ENCODE measurements at regions not wholly inside any gene's neighbourhood (a gene's known extent, or its start where the extent isn't known, plus 50 kb on each side); places are given as distances from the start of the nearest gene placed in this dataset.

DNA sequence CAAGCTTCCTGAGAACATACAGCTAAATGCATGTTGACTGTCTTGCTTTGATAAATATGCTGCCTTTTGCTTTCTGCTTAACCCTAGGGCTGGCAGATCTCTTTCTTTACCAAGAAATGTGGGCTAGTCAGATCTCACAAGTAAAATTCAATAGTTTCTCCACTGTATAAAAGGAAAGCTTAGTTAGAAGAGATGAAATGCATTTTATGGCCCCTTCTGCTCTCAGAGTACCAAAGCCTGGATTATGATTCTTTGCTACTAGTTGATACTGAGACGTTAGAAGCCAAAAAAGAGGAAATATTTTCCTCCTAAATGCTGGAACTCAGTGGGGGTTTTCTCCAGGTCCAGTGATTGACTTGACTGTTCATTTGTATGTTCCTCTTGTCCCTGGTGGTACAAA is 552.7 kb downstream of the SNAPC1 start:
- Histone ChIP-seq H3K4me3 (no peak overlapping the region), H3K27me3 (no peaks in the 10 kb centered on the region), H3K36me3 (no peaks in the 10 kb centered on the region), H3K9me3 (no peaks in the 10 kb centered on the region), H3K9ac (ENCODE audit: low read depth in 2 of 2, low read length in 2 of 2) (no peak overlapping the region), H3K4me1 (no peaks in the 10 kb centered on the region), H3K27ac (no peak overlapping the region)
- intact Hi-C loops (cut with DNase I): no loop called here
- DNase-seq: no peak
- TF ChIP-seq, protein P1, sequence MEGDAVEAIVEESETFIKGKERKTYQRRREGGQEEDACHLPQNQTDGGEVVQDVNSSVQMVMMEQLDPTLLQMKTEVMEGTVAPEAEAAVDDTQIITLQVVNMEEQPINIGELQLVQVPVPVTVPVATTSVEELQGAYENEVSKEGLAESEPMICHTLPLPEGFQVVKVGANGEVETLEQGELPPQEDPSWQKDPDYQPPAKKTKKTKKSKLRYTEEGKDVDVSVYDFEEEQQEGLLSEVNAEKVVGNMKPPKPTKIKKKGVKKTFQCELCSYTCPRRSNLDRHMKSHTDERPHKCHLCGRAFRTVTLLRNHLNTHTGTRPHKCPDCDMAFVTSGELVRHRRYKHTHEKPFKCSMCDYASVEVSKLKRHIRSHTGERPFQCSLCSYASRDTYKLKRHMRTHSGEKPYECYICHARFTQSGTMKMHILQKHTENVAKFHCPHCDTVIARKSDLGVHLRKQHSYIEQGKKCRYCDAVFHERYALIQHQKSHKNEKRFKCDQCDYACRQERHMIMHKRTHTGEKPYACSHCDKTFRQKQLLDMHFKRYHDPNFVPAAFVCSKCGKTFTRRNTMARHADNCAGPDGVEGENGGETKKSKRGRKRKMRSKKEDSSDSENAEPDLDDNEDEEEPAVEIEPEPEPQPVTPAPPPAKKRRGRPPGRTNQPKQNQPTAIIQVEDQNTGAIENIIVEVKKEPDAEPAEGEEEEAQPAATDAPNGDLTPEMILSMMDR (IDR thresholded peaks at IDR 0.05): no peak

DNA sequence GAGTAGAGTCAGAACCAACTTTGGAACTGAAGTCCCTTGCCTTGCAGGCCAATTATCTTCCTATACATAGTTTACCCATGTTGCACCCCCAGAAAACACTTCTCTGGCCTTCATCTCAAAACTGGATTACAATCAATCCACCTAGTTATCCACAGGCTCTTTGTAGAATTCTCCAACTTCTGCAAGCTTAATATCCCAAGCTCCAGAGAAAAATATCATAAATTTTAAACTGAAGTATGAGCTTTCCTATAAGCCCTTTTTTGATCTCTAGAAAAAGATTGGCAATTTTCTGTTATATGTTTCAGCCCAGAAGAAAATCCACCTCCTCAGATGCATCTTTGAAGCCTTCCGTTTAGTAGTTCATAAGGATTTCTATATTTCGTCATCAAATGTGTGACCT is 553.4 kb downstream of the SNAPC1 start:
- TF ChIP-seq, protein P1 (IDR thresholded peaks at IDR 0.05): no peak
- H3K27ac ChIP-seq: no peak overlapping the region
- DNase-seq: no peak
- intact Hi-C loops (cut with DNase I): no loop called here
- no peaks in the 10 kb centered on the region for H3K36me3 ChIP-seq
- H3K4me1 ChIP-seq: no peaks in the 10 kb centered on the region
- H3K9ac ChIP-seq (ENCODE audit: low read depth in 2 of 2, low read length in 2 of 2): no peak overlapping the region
- no peaks in the 10 kb centered on the region for H3K9me3 ChIP-seq
- H3K4me3 ChIP-seq: no peak overlapping the region
- no peaks in the 10 kb centered on the region for H3K27me3 ChIP-seq

DNA sequence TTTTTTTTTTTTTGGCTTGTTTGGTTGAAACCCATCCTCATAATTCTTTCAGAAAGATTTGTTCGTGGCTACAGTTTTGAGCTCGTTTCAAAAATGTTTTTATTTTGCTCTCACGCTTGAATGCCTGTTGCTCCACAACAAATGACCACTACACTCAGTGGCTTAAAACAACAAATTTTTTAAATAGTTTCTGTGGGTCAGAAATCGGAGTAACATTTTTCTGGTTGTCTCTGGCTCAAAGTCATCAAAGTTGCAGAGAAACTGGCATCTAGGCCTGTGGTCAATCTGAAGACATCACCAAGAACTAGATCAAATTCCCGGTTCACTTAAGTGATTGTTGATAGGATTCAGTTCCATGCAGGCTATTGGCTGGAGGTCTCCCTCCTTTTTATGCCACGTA is 560.0 kb downstream of the SNAPC1 start:
- Histone ChIP-seq H3K9me3 (no peaks in the 10 kb centered on the region), H3K36me3 (no peaks in the 10 kb centered on the region), H3K4me1 (no peaks in the 10 kb centered on the region), H3K9ac (ENCODE audit: low read depth in 2 of 2, low read length in 2 of 2) (no peak overlapping the region), H3K27ac (no peak overlapping the region), H3K4me3 (no peak overlapping the region), H3K27me3 (no peaks in the 10 kb centered on the region)
- intact Hi-C loops (cut with DNase I): no loop called here
- DNase-seq: no peak
- TF ChIP-seq, protein P1 (IDR thresholded peaks at IDR 0.05): no peak

DNA sequence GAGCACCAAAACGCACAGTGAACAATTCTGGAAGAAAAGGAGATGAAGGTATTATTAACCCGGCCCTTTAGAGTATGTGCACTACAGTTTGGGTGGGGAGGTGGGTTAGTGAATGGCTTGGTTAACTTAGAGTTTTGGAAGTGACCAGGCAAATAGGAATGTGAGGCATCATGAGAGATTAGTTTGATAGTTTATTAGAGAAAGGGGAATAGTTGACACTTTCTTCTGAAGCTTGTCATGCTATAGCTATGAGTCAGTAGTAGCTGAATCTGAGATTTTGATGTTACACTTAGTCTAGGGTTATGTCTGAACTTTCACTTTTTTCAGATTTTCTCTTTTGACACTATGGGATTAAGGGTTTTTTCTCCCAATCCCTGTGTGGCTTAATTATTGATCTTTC is 567.2 kb downstream of the SNAPC1 start:
- Histone ChIP-seq H3K27ac (no peak overlapping the region), H3K9me3 (no peaks in the 10 kb centered on the region), H3K9ac (ENCODE audit: low read depth in 2 of 2, low read length in 2 of 2) (no peak overlapping the region), H3K4me1 (no peaks in the 10 kb centered on the region), H3K4me3 (no peak overlapping the region), H3K27me3 (no peaks in the 10 kb centered on the region), H3K36me3 (no peaks in the 10 kb centered on the region)
- TF ChIP-seq, protein P1 (IDR thresholded peaks at IDR 0.05): no peak
- intact Hi-C loops (cut with DNase I): no loop called here
- no peak for DNase-seq

DNA sequence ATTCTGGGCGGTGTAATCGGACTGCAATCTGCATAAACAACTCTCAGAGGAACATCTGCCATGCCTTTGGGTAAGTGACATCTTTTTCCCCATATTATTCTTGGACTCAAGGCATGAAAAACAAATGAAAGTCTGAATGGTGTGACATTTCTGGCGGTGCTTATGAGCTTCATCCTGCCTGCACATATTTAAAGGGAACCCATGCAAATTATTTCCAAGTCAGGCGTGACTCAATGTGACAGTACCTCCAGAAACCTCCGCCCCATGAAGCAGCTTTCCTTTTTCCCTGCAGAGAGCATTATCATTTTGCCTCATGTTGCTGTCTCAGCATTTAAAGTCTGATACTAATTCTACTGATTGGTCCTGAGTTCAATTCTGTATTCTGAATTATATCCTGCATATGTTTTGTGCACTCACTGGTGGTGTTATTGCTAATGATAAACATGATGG is 585.4 kb downstream of the SNAPC1 start:
- no peak overlapping the region for H3K4me3 ChIP-seq
- no peaks in the 10 kb centered on the region for H3K36me3 ChIP-seq
- no peak overlapping the region for H3K27ac ChIP-seq
- no peaks in the 10 kb centered on the region for H3K4me1 ChIP-seq
- no peak overlapping the region for H3K9ac ChIP-seq (ENCODE audit: low read depth in 2 of 2, low read length in 2 of 2)
- DNase-seq: no peak
- H3K27me3 ChIP-seq: no peaks in the 10 kb centered on the region
- intact Hi-C loops (cut with DNase I): no loop called here
- TF ChIP-seq, protein P1 (IDR thresholded peaks at IDR 0.05): no peak
- peaks cover 4% of the 10 kb centered on the region for H3K9me3 ChIP-seq

DNA sequence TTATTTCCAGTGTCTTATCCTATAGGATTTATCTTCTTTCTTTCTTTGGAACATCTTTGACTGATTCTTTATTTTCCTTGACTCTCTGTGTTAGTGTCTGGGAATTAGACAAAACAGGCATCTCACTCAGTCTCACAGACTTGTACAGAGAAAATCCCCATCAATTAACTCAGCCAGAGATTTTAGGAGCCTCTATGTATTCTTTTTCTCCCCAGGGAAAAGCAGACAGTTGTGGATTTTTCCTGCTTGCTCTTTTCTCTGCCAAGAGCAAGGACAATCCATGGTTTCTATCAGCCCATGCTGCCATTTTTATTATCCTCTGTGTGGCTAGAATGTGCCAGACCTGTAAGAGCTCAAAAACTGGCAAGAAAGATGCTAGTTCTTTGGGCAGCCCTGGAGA is 595.1 kb downstream of the SNAPC1 start:
- H3K27ac ChIP-seq: no peak overlapping the region
- H3K9me3 ChIP-seq: no peaks in the 10 kb centered on the region
- H3K9ac ChIP-seq (ENCODE audit: low read depth in 2 of 2, low read length in 2 of 2): no peak overlapping the region
- H3K36me3 ChIP-seq: no peaks in the 10 kb centered on the region
- intact Hi-C loops (cut with DNase I): no loop called here
- no peak for DNase-seq
- no peaks in the 10 kb centered on the region for H3K27me3 ChIP-seq
- no peak overlapping the region for H3K4me3 ChIP-seq
- no peaks in the 10 kb centered on the region for H3K4me1 ChIP-seq
- TF ChIP-seq, protein P1 (IDR thresholded peaks at IDR 0.05): no peak
